Smooth muscle cell (in vitro differentiated cells): ENCODE measurements at regions not wholly inside any gene's neighbourhood (a gene's known extent, or its start where the extent isn't known, plus 50 kb on each side); places are given as distances from the start of the nearest gene placed in this dataset.

Experiments
- DNase-seq: peaks from one replicate; lab custom pipeline; 2025; ENCODE audit not compliant: unreplicated experiment; lab: John Stamatoyannopoulos, UW
- H2AFZ ChIP-seq: fragments of 200-600 bp; sonication (generic); 2 replicates; pipeline ENCODE4 v1.6.0; 2016; ENCODE audit warnings: antibody characterized with exemption, low read depth, mild to moderate bottlenecking
- H3F3A ChIP-seq: fragments of 200-600 bp; sonication (generic); 2 replicates; pipeline ENCODE4 v1.6.0; 2017; ENCODE audit warnings: antibody characterized with exemption, low read depth
- H3K27ac ChIP-seq: fragments of 200-600 bp; sonication (generic); 2 replicates; pipeline ENCODE4 v1.5.1; 2016; ENCODE audit warnings: low read depth, mild to moderate bottlenecking
- H3K27me3 ChIP-seq: fragments of 200-600 bp; sonication (generic); 2 replicates; pipeline ENCODE4 v1.6.1; 2016; ENCODE audit warnings: low read depth, mild to moderate bottlenecking
- H3K36me3 ChIP-seq: fragments of 200-600 bp; sonication (generic); 2 replicates; pipeline ENCODE4 v1.5.1; 2016; ENCODE audit warnings: low read depth
- H3K4me1 ChIP-seq: fragments of 200-600 bp; sonication (generic); 2 replicates; pipeline ENCODE4 v1.5.1; 2016; ENCODE audit warnings: low read depth
- H3K4me2 ChIP-seq: fragments of 200-600 bp; sonication (generic); 2 replicates; pipeline ENCODE4 v1.6.0; 2016; ENCODE audit warnings: mild to moderate bottlenecking
- H3K4me3 ChIP-seq: fragments of 200-600 bp; sonication (generic); 2 replicates; pipeline ENCODE4 v1.5.1; 2016; ENCODE audit warnings: mild to moderate bottlenecking
- H3K79me2 ChIP-seq: fragments of 200-600 bp; sonication (generic); 2 replicates; pipeline ENCODE4 v1.6.0; 2016; ENCODE audit warnings: low read depth, mild to moderate bottlenecking
- H3K9ac ChIP-seq: fragments of 200-600 bp; sonication (generic); 2 replicates; pipeline ENCODE4 v1.6.0; 2016; ENCODE audit warnings: low read depth
- H3K9me3 ChIP-seq: fragments of 200-600 bp; sonication (generic); replicated peaks from 2 replicates; pipeline ENCODE4 v1.5.1; 2016; ENCODE audit warnings: low read depth
- H4K20me1 ChIP-seq: fragments of 200-600 bp; sonication (generic); 2 replicates; pipeline ENCODE4 v1.6.0; 2016; ENCODE audit warnings: low read depth
- WGBS: methylation state at CpG from one replicate; pipeline ENCODE4 v1.1.7; 2016; ENCODE audit warnings: low lambda C conversion rate; 5-methylcytosine and 5-hydroxymethylcytosine counted together
- TF ChIP-seq, protein P1 (sequence below): fragments of 200-600 bp; sonication (generic); IDR thresholded peaks from 2 replicates; pipeline ENCODE4 v1.5.1; 2017; ENCODE audit warnings: borderline replicate concordance, mild to moderate bottlenecking, antibody characterized with exemption; ENCODE audit not compliant: insufficient read depth, poor library complexity, severe bottlenecking

DNA sequence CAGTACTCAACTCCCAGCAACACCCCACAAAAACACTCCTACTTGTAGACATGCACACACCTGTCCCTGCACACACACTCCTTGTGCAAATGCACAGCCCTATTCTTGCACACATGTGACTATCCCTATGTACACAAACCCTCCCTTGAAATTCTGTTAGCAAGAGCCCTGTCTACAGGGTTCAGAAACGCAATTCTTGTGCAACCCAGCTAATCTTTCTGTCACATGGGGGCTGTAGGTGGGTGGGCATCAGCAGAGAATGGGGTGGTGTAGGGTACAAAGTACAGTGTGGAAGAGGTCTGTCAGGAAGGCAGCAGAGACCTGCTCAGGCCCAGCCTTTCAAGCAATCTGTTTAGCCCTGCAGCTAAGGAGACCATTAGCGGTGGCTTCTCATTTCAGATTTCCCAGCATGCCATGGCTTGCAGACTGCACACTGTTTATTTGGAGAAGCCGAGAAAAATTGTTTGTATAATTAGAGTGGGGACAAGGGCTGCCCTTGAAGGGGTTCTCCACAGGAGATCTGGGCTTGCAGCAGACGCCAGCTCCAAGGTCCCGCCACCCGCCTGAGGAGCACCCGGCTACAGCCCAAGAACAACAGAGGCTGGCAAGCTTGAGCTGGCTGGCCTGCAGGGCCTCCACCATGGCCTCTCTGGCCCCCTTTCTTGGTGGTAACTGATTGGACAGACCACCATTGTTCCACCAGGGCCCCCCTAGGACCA is 144.0 kb upstream of the PJA1 start:
- H3K4me3 ChIP-seq: no peak overlapping the region
- no peaks in the 10 kb centered on the region for H3F3A ChIP-seq
- 77% methylated on average over 7 of the region's 7 CpGs for WGBS
- no peak overlapping the region for H3K4me2 ChIP-seq
- no peak overlapping the region for H3K27ac ChIP-seq
- H2AFZ ChIP-seq: no peak overlapping the region
- TF ChIP-seq, protein P1, sequence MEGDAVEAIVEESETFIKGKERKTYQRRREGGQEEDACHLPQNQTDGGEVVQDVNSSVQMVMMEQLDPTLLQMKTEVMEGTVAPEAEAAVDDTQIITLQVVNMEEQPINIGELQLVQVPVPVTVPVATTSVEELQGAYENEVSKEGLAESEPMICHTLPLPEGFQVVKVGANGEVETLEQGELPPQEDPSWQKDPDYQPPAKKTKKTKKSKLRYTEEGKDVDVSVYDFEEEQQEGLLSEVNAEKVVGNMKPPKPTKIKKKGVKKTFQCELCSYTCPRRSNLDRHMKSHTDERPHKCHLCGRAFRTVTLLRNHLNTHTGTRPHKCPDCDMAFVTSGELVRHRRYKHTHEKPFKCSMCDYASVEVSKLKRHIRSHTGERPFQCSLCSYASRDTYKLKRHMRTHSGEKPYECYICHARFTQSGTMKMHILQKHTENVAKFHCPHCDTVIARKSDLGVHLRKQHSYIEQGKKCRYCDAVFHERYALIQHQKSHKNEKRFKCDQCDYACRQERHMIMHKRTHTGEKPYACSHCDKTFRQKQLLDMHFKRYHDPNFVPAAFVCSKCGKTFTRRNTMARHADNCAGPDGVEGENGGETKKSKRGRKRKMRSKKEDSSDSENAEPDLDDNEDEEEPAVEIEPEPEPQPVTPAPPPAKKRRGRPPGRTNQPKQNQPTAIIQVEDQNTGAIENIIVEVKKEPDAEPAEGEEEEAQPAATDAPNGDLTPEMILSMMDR: no peak
- H3K27me3 ChIP-seq: no peaks in the 10 kb centered on the region
- DNase-seq: no peak
- H3K36me3 ChIP-seq: no peaks in the 10 kb centered on the region
- no peaks in the 10 kb centered on the region for H3K4me1 ChIP-seq
- no peak overlapping the region for H3K9ac ChIP-seq
- H4K20me1 ChIP-seq: no peaks in the 10 kb centered on the region
- no peaks in the 10 kb centered on the region for H3K9me3 ChIP-seq
- H3K79me2 ChIP-seq: no peaks in the 10 kb centered on the region

DNA sequence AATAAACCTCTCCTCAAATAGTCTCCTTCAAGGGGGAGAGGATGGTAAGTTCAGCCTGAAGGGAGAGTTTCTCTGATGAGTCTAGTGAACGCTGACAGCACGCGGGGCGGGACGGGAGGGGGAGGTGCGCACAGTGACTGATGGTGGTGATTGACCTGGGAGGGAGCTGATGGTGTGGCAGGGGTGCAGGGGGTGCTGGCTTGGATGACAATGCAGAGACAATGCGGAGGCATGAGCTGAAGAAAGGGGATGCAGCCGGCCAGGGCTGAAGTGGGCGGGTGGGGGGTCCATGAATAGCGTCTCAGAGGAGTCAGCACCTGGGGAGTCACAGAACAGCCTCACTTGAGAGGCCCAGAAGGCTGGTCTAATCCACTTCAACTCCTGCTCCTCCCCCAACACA is 142.5 kb upstream of the PJA1 start:
- no peaks in the 10 kb centered on the region for H3K79me2 ChIP-seq
- H3K4me1 ChIP-seq: no peaks in the 10 kb centered on the region
- no peaks in the 10 kb centered on the region for H4K20me1 ChIP-seq
- H3K36me3 ChIP-seq: no peaks in the 10 kb centered on the region
- DNase-seq: no peak
- no peaks in the 10 kb centered on the region for H3F3A ChIP-seq
- H3K27ac ChIP-seq: no peak overlapping the region
- no peak overlapping the region for H3K4me2 ChIP-seq
- no peaks in the 10 kb centered on the region for H3K9me3 ChIP-seq
- H3K4me3 ChIP-seq: no peak overlapping the region
- TF ChIP-seq, protein P1: no peak
- 61% methylated on average over 10 of the region's 10 CpGs for WGBS
- H2AFZ ChIP-seq: no peak overlapping the region
- H3K9ac ChIP-seq: no peak overlapping the region
- H3K27me3 ChIP-seq: no peaks in the 10 kb centered on the region

DNA sequence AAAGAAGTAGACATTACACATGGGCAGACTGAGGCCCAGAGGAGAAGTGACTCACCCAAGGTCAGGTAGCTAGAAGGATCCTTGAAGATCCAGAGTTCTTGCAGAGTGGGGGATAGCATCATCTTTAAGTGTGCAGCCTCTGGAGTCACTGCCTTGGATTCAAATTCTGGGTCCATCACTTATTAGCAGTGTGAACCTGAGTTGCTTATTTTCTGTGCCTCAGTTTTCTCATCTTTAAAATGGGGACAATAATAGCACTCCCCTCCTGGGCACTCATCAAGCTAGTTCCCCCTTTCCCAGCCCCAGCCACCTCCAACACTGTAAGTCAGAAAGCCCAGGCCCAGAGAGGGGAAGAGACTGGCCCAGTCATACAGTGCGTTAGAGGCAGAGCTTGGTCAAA is 141.8 kb upstream of the PJA1 start:
- Histone ChIP-seq H3K79me2 (no peaks in the 10 kb centered on the region), H3F3A (no peaks in the 10 kb centered on the region), H3K36me3 (no peaks in the 10 kb centered on the region), H3K4me2 (no peak overlapping the region), H3K27ac (no peak overlapping the region), H3K9ac (no peak overlapping the region), H3K4me3 (no peak overlapping the region), H3K9me3 (no peaks in the 10 kb centered on the region), H3K4me1 (no peaks in the 10 kb centered on the region), H2AFZ (no peak overlapping the region), H3K27me3 (no peaks in the 10 kb centered on the region), H4K20me1 (no peaks in the 10 kb centered on the region)
- TF ChIP-seq, protein P1: no peak
- no peak for DNase-seq
- 79% methylated on average over 1 of the region's 1 CpG for WGBS

- H4K20me1 ChIP-seq: no peaks in the 10 kb centered on the region
- 71% methylated on average over 7 of the region's 7 CpGs for WGBS
- H3K27me3 ChIP-seq: no peaks in the 10 kb centered on the region
- H3K9me3 ChIP-seq: no peaks in the 10 kb centered on the region
- H3K4me1 ChIP-seq: no peaks in the 10 kb centered on the region
- no peak overlapping the region for H2AFZ ChIP-seq
- H3K9ac ChIP-seq: no peak overlapping the region
- H3F3A ChIP-seq: no peaks in the 10 kb centered on the region
- no peak overlapping the region for H3K4me2 ChIP-seq
- no peak for DNase-seq
- no peaks in the 10 kb centered on the region for H3K79me2 ChIP-seq
- H3K27ac ChIP-seq: no peak overlapping the region
- no peaks in the 10 kb centered on the region for H3K36me3 ChIP-seq
- H3K4me3 ChIP-seq: no peak overlapping the region
- TF ChIP-seq, protein P1: no peak
Measured at GRCh38 chrX:69306063-69306404, 140.8 kb upstream of the PJA1 start.
